GM21717 (cell line): ENCODE measurements at regions not wholly inside any gene's neighbourhood (a gene's known extent, or its start where the extent isn't known, plus 50 kb on each side); places are given as distances from the start of the nearest gene placed in this dataset.

Experiments used
- ATAC-seq: cut with Tn5 transposase; IDR thresholded peaks from one replicate; pipeline ENCODE4 v1.9.1; 2021; ENCODE audit warnings: mild to moderate bottlenecking, moderate library complexity; ENCODE audit not compliant: unreplicated experiment

DNA sequence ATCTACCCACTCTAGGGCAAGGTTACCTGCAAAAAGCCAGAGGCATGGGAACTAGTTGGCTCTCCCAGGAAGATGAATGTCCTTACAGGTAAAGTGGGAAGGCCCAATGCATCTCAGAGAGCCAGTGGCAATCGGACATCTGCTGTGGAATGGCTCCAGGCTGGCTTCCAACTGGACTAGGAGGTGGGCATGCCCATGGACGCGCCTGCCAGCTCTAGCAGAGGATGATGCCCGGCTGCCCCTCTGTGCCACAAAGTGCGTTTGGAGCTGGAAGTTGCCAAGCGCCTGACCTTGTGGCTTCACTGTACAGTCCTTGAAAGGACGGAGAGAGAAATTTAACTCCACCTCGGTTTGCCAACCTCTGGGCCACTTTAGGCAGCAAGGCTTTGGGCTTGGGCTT lies 84.4 kb downstream of the NR2F2 start:
- ATAC-seq, result no peak

DNA sequence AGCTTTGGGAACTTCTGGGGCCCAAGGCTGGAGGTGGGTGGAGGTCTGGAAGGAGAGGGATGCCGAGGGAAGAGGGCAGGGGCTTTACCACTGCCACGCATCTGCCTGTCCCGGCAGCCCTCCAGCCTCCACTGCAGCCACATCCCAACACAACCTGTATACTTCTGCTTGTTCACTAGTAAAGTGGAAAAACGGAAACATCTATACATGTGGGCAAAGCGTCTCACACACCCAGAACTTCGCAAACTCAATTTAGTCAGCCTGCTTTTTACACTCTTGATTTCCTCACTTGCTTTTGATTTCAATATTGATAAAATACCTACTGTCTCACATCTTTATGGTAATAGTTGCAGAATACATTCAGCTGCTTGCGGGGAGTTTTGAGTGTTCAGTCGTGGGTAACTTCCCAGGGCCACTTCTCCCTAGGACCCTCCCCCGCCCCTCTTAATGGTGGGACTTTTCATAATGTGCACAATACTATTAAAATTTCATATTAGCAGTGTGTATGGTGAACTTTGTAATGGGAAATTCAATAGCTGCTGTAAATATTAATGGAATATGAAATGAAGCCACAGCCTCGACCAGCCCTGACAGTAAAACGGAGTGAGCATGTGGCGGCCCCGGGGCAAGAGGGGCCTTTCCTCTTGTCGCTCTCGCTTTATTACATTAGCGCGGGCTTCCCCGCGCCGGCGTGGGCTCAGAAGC lies 85.2 kb downstream of the NR2F2 start:
- no peak for ATAC-seq

DNA sequence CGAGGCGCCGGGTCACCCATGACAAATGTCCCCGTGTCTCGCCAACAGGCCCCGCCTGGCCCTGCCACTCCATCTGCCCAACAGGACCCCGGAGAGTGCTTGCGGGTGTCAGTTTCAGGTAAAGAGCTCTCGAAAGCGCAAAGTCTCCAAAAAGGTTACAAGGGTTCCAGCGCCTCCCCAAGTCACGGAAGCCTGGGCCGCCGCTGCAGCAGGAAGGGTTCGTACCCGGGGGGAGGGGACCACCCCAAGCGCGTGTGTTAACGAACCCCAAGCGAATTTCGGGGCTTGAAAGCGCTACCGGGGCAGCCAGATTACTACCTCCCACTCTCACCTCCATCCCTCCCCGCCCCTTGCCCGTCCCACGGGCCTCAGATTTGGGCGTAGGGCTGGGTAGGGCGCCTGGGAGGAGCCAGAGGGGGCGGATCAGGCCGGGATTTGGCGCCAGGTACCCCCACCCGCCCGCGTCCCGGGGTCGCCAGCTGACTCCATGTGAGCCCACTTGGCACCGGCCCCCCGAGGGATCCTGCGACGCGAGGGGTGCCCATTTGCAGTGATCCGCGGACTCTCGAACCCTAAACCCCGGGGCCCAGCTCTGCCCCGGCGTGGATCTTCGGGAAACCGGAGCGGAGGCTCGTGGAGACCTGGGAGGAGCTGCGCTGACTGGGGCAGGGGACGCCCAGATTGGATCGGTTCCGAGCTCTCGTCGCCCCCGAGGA lies 85.9 kb downstream of the NR2F2 start:
- ATAC-seq, result no peak

DNA sequence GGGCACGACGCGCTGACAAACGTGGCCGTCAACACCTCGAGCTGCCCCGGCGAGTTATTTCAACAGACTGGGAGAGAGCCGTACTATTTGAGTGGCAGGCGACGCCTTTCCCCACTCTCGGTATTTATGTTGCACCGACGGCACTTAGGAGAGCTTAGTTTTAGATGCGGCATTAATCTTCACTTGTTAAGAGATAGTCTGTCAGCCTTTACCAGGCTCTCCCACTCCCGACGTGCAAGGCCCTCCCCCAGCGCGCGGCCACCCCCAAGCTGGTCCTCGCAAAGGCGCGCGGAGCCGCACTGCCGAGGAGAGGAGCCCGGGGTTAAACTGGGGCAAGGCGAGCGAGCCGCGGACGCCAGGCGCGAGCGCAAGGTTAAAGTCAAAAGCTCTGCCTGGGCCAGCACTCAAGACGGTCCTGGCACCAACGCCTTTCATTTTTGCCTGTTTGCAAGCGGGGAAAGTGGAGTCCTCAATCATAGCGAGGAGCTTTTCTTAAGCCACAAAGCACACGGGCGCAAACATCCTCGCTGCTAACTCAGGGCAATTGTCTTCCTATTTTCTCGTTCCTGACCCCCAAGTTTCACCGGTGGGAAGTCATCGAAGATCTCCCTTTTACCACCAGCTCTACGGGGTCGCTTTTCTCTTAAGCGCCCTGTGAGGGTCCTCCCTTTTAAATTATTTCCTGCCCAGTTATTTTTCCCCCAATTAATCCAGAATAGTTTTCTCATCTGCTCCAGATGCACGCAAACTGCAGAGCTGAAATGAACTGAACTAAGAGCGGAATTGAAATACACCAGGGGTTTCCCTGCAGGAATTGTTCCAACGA lies 86.6 kb downstream of the NR2F2 start:
- ATAC-seq, result no peak

DNA sequence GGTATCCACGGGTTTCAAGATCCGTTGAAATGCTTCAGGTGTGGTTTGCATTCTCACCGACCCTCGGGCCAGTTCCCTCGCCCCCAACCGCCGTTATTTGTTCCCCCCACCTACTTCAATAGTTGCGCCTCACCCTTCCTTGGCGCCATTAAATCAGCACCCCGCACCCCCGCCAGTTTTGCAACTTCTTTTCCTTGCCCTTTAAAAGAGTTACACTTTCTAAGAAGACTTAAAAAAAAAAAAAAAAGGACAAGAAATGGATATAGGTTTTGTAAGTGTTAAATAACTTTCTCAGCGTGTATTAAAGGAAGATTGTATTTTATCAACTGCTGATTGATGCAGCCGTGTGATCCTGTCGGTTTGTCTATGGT lies 87.2 kb downstream of the NR2F2 start:
- no peak for ATAC-seq

DNA sequence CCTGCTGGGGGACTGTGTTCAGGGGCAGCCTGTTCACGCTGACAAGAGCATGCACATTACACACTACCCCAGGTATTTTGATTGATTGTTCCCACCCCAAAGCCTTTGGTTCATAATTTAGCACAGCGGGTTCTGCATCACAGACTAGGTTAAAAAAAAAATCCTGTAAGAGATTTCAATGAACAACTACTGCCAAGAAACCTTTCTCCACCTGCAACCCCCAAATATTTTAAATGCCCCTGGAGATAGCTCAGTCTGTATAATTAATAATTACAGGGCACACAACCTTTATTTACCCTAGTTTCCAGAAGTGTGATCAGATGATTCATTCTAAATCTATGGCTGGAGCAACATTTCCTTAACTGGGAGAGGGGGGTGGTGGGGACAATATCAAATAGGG lies 87.6 kb downstream of the NR2F2 start:
- ATAC-seq, result no peak

DNA sequence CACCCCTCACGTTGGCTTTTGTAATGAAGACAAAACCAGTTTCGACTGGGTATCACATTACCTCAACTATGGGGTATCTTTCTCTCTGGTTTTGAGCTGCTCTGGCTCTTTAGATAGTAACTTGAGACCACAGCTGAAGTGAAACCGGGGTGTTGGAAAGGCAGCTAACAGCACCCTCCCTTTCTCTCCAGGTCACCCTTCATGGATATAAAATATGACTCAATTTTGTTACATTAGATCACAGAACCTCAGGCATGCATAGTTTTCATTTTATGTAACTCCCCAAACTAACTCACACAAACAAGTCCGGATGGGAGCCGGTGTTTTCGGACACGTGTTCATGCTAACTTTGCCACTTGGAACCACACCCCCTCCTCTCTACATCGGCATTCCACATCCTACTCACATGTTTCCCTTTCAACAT lies 90.7 kb downstream of the NR2F2 start:
- no peak for ATAC-seq

DNA sequence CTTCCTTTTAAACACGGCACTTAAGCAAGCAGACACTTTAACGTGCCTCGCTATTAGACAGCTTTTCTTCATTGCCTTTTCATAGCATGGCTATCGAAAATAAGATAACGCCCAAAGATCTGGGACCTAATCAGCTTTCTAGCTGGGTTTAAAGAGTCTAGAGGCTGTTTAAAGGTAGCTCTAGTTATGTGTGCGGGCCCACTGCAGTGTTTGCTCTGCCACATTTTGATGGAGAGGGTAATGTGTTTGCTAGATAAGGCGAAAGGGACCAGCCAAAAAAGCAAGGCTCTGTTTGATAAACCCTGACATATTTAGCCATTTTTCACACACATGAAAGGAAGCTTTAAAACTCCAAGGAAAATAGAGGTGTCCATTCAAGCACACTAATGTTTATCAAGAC lies 91.6 kb downstream of the NR2F2 start:
- ATAC-seq, result no peak

DNA sequence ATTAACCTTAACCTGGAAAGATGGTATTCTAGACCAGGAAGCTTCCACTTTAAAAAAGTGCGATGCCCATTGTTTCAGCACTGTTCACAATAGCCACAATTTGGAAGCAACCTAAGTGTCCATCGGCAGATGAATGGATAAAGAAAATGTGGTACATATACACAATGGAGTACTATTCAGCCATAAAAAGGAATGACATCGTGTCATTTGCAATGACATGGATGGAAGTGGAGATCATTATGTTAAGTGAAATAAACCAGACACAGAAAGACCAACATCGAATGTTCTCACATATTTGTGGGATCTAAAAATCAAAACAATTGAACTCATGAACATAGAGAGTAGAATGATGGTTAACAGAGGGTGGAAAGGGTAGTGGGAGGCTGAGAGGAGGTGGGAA lies 94.2 kb downstream of the NR2F2 start:
- ATAC-seq, result no peak

DNA sequence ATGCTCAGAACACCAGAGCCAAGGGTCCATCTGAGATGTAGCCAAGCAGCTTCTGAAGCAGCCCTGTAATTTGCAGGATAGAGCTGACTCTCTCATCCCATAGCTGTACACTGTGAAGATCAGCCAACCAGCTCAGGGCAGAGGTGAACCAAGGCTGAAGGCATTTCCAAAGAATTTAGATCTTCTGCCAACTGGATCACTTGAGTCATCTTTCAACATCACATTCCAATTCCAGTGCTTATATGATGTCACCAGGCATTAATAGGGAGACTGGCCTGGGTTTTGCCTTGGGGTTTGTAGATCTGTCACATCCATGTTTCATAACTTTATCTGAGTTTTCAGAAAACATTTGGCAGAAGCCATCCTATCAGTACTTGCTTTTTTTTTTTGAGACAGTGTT lies 98.2 kb downstream of the NR2F2 start:
- ATAC-seq, result no peak

DNA sequence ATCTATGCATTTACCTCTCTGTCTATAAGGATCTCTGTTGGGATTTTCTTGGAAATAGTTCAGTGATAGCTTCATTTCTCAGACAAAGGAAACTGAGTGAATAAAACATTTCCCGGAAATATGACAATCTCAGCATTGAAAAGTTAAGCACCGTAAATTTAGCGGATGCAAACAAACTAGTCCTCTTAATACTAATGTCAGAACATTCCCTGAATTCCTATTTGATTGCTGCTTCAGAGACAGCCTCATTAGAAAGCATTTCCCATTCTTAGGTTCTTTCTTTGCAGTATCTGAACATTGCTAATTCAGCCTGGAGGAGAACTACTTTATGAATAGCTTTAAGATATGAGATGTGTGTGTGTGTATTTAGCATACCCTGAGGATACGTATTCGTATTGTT lies 101.3 kb downstream of the NR2F2 start:
- no peak for ATAC-seq

DNA sequence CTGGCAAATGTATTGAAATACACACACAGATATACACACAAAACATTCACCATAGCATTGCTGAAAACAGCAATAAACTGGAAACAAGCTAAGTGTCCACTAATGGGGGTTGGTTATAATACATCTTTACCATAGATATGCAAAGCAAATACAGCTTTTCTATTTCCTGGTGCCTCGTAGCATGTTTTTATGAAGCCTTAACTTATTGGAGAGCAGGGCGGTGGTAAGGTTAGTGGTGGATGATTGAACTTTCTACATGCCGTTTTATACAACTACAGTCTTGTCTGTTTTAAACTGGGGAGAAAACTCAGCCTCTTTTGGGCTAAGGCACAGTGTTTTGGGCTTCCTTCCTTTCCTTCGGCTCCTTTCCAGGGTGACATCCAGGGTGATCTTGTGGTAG lies 104.5 kb downstream of the NR2F2 start:
- ATAC-seq, result no peak

DNA sequence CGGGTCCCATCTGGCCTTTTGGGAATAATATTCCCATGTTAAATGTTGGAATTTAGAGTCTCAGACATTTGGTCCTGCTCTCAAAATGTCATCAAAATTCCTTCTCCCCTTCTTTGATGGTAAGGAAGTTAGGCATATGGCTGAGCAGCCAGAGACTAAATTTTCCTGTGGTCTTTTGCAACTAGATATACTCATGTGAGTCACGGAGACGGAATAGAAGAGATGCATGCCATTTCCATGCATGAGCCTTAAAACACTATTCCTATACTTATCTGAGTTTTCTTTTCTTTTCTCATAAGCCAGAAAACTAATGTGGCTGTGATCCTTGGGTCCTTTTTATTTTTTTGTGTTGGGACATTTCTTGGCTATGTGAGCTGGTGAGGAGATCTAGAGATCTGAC lies 105.3 kb downstream of the NR2F2 start:
- ATAC-seq, result no peak

DNA sequence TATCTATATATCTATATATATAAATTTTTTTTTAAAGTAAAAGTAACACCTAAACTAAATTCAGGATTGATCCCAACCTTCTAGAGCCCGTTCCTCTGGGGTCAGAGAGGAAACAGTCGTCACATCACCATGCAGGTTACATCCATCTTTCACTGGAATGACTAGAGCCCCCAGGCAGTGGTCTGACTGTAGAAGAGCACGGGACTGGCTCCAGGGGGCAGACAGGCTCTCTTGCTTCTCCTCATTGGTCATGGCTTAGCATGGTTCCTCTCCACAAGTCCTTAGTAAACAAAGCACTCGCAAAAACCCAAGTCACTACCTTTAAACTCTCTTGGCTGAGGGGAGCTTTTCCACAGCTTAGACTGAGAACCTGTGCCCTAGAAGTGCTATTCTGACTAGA lies 110.5 kb downstream of the NR2F2 start:
- ATAC-seq, result no peak

DNA sequence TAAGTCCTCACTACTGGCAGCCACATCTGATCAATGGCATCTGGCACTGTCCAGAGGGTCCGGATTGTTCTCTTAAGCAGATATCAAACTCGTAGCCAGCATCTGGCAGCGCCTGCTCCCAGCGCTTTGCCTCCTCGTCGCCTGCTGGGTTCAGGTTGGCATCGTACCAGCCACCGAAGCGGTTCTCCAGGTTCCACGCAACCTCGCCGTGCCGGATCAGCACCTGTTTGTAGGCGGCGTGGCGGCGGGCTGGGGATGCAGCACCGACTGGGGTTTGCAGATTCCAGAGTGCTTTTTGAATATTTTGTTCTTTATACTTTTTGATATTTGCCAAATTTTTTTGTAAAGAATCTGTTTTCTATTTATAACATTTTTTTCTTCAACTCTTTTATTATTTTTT lies 111.6 kb downstream of the NR2F2 start:
- ATAC-seq, result no peak

DNA sequence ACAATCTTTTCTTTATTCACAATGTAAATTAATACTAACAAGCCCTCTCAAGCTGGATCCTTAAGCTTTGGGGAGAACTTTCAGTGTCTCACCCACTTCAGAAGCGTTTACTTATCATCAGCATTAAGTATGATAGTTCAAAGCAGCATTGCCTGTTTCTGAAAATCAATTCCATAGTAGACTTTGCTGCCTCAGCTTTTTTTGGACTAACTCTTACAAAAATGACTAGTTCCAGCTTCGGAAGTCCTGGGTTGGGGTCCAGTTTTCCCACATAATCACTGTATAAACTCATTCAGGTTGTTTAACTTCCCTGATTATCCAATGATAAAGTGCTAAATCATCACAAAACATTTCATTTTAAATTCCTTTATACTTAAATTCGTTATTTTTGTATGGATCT lies 114.4 kb downstream of the NR2F2 start:
- ATAC-seq, result no peak

DNA sequence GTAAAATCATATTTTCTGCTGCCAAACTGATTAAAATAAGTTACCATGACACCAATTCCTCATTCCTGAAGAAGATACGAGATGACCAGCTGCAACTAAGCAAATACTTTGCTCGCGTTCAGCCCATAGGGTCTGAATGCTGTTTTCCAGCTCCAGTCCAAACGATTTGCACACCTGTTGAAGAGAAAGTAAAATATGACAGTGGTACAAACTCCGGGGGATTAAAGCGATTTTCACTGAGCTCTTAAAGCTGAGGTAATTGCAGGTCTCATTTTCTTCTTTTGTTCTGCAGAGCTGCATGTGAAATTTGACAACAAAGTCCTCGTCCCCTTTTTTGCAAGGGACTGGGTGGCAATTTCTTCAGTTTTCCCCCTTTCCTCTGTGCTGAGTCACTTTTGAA lies 118.4 kb downstream of the NR2F2 start:
- ATAC-seq, result no peak

DNA sequence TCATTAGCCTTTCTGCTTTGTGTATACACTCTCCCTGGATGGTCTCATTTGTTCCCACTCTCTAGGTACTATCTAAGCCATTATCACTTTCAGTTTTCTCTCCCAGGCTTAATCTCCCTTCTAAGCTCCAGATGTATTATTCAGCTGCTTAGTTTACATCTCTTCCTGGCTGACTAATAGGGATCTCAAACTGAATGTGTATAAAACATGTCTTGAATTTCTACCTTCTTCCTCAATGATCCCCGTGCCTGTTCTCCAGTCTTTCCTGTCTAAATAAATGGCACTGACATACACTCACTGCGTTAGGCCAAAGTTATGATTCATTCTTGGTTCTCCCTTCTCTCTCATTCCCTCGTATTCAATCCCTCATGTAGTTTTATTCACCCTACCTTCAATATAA lies 127.3 kb downstream of the NR2F2 start:
- ATAC-seq, result no peak

DNA sequence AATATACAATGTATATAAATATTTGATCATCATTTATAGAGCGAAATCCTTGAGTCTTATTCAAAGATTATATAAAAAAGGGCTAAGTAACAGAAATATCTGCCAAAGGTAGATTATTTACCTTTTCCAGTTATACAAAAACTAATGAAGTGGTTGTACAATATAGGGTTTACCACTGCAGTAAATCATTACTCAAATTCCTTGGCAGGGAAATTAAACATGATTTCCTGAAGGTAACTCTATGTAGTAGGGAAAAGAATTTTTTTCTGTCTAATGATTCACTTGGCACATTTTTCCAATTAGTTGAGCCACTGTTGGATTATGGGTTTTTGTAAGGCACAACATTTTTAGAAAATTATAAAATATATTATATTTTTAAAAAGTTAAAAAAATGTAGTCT lies 129.6 kb downstream of the NR2F2 start:
- no peak for ATAC-seq

DNA sequence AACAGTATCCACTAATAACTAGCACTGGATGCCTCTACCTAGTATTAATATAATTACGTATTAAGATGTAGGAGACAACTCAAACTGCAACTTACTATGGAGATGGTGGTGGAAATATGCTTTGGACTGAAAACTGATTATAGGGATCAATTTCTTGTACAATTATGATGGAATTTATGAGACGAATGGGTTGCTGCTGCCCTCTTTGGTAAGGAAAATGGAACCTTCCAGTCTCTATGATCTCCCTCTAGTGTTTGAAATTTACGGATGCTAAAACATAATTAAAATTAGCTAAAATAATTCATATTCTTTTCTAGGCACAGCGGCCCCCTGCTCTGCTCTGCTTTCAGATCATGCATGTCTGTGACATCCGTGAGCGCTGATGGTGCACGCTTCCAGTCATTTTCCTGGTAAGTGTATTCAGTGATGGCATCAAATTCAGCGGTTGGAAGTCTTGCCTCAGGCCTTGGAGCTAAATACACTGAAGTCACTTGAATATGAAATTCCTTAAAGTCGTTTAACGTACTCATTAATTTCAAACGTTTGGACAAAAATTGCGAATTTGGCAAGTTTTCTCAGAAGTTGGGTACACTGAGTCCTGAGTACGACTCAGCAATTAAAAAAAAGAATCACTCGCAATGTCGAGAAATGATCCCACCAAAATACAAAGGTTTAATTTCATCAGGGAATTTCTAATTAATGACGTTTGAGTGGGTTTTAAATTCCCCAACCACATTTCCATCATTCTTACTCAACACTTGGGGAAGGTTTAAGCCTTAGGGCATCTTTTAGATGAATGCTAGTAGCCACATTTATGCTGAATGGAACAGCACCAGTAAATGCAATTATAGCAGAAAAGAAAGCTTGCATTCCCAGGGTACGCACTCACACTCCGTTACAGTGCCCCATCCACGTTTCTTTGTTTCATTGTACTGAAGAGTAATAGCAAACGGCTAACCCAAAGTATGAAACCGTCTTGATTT lies 132.6 kb downstream of the NR2F2 start:
- no peak for ATAC-seq
